Spleen (tissue), 7 donors: ENCODE measurements at regions not wholly inside any gene's neighbourhood (a gene's known extent, or its start where the extent isn't known, plus 50 kb on each side); places are given as distances from the start of the nearest gene placed in this dataset.

Experiments
- POLR2A ChIP-seq, 3 donors: fragments of 450-650 bp; IDR thresholded peaks; one replicate each; pipeline ENCODE4 v1.5.1; 2017; ENCODE audit warnings: antibody characterized with exemption in 3 of 3, mild to moderate bottlenecking in 1 of 3
- TF ChIP-seq, protein P1 (sequence below), 11 experiments: fragments of 200-600 bp in 7 of 11; fragments of 450-650 bp in 4 of 11; sonication (generic) in 4 of 11; IDR thresholded peaks in 8 of 11; conservative IDR thresholded peaks in 3 of 11; 1 replicate in 7 of 11; 2 replicates in 4 of 11; pipeline versions ENCODE4 v1.4.0 to v1.8.0; 2016 to 2021; ENCODE audit warnings: antibody characterized with exemption in 11 of 11, inconsistent platforms in 4 of 11, mild to moderate bottlenecking in 1 of 11
- donor health status: DM: no; HTN: no; CAD: no; lungs with moderate emphysema.
- donor health status: DM: no; HTN: no; CAD: no.
- donor health status: DM: no; HTN: no; CAD: no.

DNA sequence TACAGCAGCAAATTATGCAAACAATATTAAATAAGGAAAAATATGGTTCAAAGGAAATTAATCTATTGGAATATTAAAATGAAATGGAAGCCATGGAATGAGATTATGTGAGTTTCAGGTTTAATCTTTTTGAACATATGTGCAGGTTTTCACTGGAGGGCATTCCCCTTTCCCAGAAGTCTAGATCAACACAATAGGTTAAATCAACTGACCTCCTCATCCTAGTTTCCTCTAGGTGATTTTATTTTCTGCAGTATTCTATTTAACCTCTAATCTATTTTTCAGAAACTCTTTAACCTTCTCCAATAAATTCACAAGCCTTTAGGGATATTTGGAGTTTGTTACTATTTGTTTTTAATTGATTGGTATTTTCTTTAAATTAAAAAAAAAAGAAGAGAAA is 2657.6 kb upstream of the PCDH20 start:
- TF ChIP-seq, protein P1, sequence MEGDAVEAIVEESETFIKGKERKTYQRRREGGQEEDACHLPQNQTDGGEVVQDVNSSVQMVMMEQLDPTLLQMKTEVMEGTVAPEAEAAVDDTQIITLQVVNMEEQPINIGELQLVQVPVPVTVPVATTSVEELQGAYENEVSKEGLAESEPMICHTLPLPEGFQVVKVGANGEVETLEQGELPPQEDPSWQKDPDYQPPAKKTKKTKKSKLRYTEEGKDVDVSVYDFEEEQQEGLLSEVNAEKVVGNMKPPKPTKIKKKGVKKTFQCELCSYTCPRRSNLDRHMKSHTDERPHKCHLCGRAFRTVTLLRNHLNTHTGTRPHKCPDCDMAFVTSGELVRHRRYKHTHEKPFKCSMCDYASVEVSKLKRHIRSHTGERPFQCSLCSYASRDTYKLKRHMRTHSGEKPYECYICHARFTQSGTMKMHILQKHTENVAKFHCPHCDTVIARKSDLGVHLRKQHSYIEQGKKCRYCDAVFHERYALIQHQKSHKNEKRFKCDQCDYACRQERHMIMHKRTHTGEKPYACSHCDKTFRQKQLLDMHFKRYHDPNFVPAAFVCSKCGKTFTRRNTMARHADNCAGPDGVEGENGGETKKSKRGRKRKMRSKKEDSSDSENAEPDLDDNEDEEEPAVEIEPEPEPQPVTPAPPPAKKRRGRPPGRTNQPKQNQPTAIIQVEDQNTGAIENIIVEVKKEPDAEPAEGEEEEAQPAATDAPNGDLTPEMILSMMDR (IDR thresholded peaks at IDR 0.05 in 8 of 11, conservative IDR thresholded peaks at IDR 0.05 in 3 of 11): no peak
- no peak for TF ChIP-seq POLR2A (IDR thresholded peaks at IDR 0.05)
